Neural crest cell (in vitro differentiated cells): ENCODE measurements at regions not wholly inside any gene's neighbourhood (a gene's known extent, or its start where the extent isn't known, plus 50 kb on each side); places are given as distances from the start of the nearest gene placed in this dataset.

Source experiments
- DNase-seq: peaks from one replicate; pipeline ENCODE4 v3.0.0; 2021; ENCODE audit warnings: low read depth, mixed read lengths, low spot score
- H3K27ac Mint-ChIP-seq: one replicate; pipeline ENCODE4 v1.8.0; 2021; ENCODE audit warnings: mild to moderate bottlenecking, mixed read lengths; ENCODE audit not compliant: unreplicated experiment
- H3K27me3 Mint-ChIP-seq: 2 replicates; pipeline ENCODE4 v1.8.0; 2021; ENCODE audit warnings: low read depth, mild to moderate bottlenecking, mixed read lengths
- H3K36me3 Mint-ChIP-seq: 2 replicates; pipeline ENCODE4 v1.8.0; 2021; ENCODE audit warnings: low read depth, mild to moderate bottlenecking, mixed read lengths
- H3K4me1 Mint-ChIP-seq: 2 replicates; pipeline ENCODE4 v1.8.0; 2021; ENCODE audit warnings: mixed read lengths
- H3K4me3 Mint-ChIP-seq: one replicate; pipeline ENCODE4 v1.8.0; 2021; ENCODE audit warnings: mild to moderate bottlenecking, mixed read lengths
- H3K9me3 Mint-ChIP-seq: 2 replicates; pipeline ENCODE4 v1.8.0; 2021; ENCODE audit warnings: mixed read lengths
- TF ChIP-seq, protein P1 (sequence below): fragments of 200-600 bp; sonication (generic); conservative IDR thresholded peaks from 2 replicates; pipeline ENCODE4 v1.5.0; 2021; ENCODE audit warnings: antibody characterized with exemption, mild to moderate bottlenecking

DNA sequence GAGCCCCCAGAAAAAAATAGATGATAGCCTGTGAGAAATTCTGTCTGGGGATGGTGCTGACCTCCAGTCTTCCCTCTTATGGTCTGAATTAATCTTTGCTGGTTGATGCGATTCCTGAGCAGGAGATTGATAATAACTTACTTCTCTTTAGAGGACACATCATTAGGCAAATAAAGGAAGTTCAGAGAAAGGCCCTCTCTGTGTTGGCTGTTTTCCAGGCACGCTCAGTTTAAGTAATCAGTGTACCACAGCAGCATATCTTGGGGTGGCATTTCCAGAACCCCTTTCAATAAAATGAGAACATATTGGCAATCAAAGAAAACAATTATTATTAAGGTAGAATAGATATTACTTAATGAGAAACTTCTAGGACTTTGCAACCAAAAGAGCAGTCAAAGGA is 1129.3 kb upstream of the RAG2 start:
- TF ChIP-seq, protein P1, sequence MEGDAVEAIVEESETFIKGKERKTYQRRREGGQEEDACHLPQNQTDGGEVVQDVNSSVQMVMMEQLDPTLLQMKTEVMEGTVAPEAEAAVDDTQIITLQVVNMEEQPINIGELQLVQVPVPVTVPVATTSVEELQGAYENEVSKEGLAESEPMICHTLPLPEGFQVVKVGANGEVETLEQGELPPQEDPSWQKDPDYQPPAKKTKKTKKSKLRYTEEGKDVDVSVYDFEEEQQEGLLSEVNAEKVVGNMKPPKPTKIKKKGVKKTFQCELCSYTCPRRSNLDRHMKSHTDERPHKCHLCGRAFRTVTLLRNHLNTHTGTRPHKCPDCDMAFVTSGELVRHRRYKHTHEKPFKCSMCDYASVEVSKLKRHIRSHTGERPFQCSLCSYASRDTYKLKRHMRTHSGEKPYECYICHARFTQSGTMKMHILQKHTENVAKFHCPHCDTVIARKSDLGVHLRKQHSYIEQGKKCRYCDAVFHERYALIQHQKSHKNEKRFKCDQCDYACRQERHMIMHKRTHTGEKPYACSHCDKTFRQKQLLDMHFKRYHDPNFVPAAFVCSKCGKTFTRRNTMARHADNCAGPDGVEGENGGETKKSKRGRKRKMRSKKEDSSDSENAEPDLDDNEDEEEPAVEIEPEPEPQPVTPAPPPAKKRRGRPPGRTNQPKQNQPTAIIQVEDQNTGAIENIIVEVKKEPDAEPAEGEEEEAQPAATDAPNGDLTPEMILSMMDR = no peak
- no peaks in the 10 kb centered on the region for H3K36me3 Mint-ChIP-seq
- H3K4me1 Mint-ChIP-seq = no peaks in the 10 kb centered on the region
- DNase-seq = no peak
- H3K27ac Mint-ChIP-seq = no peak overlapping the region
- no peak overlapping the region for H3K4me3 Mint-ChIP-seq
- H3K9me3 Mint-ChIP-seq = no peaks in the 10 kb centered on the region
- no peaks in the 10 kb centered on the region for H3K27me3 Mint-ChIP-seq

DNA sequence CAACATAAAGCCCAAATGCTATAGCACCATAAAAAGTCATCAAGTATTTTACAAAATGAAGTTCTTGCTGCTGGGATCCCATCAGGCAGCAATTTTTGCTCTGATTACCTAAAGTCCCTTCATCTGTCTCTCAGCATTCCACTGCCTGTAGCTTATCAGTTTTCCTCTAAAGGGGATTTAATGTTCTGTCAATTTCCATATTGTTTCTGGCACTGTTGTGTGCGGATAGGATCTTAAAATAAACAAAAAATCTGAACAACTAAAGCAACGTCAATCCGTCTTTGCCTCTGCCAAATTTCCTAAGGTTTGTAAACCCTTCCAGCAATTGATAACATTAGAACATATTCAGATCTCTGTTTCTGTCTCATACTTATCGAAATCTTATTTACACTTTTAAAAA is 1126.3 kb upstream of the RAG2 start:
- Mint-ChIP-seq H3K27ac (no peak overlapping the region), H3K9me3 (peaks cover 3% of the 10 kb centered on the region), H3K27me3 (no peaks in the 10 kb centered on the region), H3K36me3 (no peaks in the 10 kb centered on the region), H3K4me1 (no peaks in the 10 kb centered on the region), H3K4me3 (no peak overlapping the region)
- no peak for DNase-seq
- TF ChIP-seq, protein P1 = no peak

DNA sequence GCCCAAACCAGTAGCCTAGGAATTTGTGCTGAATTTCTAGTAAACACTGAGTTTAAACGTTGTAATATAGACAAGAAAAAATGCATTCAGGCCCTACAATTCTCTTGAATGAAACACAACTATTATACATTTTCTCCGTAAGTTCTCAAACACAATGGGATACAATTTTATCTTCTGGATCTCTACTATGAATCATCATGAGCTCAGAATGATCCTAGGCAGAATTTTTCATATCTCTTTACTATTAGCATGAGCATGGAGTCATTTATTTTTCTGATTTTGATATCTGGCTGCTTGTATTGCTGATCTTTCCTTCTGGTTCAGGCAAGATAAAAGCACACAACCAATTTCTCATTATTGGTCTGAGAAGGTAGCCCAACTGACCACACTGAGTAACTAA is 1123.4 kb upstream of the RAG2 start:
- Mint-ChIP-seq H3K4me1 (no peaks in the 10 kb centered on the region), H3K27ac (no peak overlapping the region), H3K27me3 (no peaks in the 10 kb centered on the region), H3K4me3 (no peak overlapping the region), H3K36me3 (no peaks in the 10 kb centered on the region), H3K9me3 (peaks cover 3% of the 10 kb centered on the region)
- no peak for DNase-seq
- TF ChIP-seq, protein P1 = no peak

DNA sequence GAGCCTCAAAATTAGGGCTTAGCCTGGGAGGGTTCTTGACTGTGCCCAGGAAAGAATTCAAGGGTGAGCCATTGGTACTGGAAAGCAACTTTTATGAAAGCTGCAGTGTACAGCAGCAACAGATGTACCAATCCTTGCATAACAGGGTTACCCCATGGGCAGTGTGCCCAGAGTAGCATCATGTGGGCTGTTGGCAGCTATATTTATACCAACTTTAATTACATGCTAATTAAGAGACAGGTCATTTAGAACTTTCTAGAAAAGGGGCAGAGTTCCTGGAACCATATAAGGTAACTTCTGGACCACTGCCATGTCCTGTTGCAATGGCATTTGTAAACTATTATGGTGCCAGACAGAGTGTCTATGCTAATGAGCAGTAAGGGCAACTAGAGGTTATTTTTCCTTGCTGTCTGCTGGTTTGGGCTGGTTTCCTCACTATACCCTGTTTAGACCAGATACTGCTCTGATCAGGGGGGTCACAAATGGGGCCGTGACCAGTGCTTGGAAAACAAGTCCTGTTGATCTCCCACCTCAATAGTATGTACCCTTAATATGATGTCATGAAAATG is 1120.5 kb upstream of the RAG2 start:
- Mint-ChIP-seq H3K27me3 (no peaks in the 10 kb centered on the region), H3K9me3 (peaks cover 3% of the 10 kb centered on the region), H3K4me3 (no peak overlapping the region), H3K36me3 (no peaks in the 10 kb centered on the region), H3K4me1 (no peaks in the 10 kb centered on the region), H3K27ac (no peak overlapping the region)
- TF ChIP-seq, protein P1 = no peak
- DNase-seq = no peak

- peak overlapping the region; percentile 62 for H3K27ac Mint-ChIP-seq
- TF ChIP-seq, protein P1 = no peak
- H3K4me3 Mint-ChIP-seq = no peak overlapping the region
- no peaks in the 10 kb centered on the region for H3K27me3 Mint-ChIP-seq
- DNase-seq = peak; percentile 2
- peaks cover 6% of the 10 kb centered on the region for H3K4me1 Mint-ChIP-seq
- H3K36me3 Mint-ChIP-seq = no peaks in the 10 kb centered on the region
- H3K9me3 Mint-ChIP-seq = no peaks in the 10 kb centered on the region
Observed at GRCh38 chr11:37712251-37712650, 1114.2 kb upstream of the RAG2 start.
